A549 (cell line): ENCODE measurements at regions not wholly inside any gene's neighbourhood (a gene's known extent, or its start where the extent isn't known, plus 50 kb on each side); places are given as distances from the start of the nearest gene placed in this dataset.

Experiments
- ATAC-seq, 2 experiments: fragments of 200-7000 bp in 1 of 2; fragments of >200 bp in 1 of 2; cut with Nextera tagmentation in 1 of 2; cut with Tn5 transposase in 1 of 2; 3 replicates each; pipeline versions ENCODE4 v1.8.0 to v1.9.1; 2018 to 2020; ENCODE audit warnings: mild to moderate bottlenecking in 1 of 2, moderate library complexity in 1 of 2
- CTCF ChIA-PET: fragments of 300-600 bp; sonication (Branson Sonifier 250); formaldehyde crosslinking; extraction: SDS; loops from one replicate; lab custom pipeline; 2021; ENCODE audit warnings: antibody characterized with exemption, inconsistent platforms; lab: Yijun Ruan, JAX
- POLR2A ChIA-PET: fragments of 350-600 bp; formaldehyde crosslinking; extraction: SDS; loops from one replicate; lab custom pipeline; 2021; ENCODE audit warnings: antibody characterized with exemption, inconsistent platforms; lab: Yijun Ruan, JAX
- DNase-seq, 2 experiments: peaks; one replicate each; pipeline versions ENCODE4 v3.0.0 to v3.0.0-alpha.2; 2011 to 2016; ENCODE audit warnings: low read depth in 1 of 2, low spot score in 1 of 2
- FAIRE-seq: peaks from 2 replicates; lab custom pipeline; 2011; peaks lifted over from hg19 to GRCh38; lab: Jason Lieb, UNC
- H3K27ac ChIP-seq, 2 experiments: fragments of >200 bp; sonication (Bioruptor Twin); formaldehyde crosslinking; 3 replicates each; pipeline ENCODE4 v1.5.1; 2016 to 2017
- H3K4me1 ChIP-seq: fragments of >200 bp; sonication (Bioruptor Twin); formaldehyde crosslinking; 3 replicates; pipeline ENCODE4 v1.6.1; 2016
- H3K4me2 ChIP-seq: fragments of >200 bp; sonication (Bioruptor Twin); formaldehyde crosslinking; 3 replicates; pipeline ENCODE4 v1.6.1; 2016
- H3K4me3 ChIP-seq: fragments of >200 bp; sonication (Bioruptor Twin); formaldehyde crosslinking; 3 replicates; pipeline ENCODE4 v1.5.1; 2016
- H3K9me3 ChIP-seq: fragments of >200 bp; sonication (Bioruptor Twin); formaldehyde crosslinking; 3 replicates; pipeline ENCODE4 v1.6.1; 2016
- BCL3 ChIP-seq: fragments of >200 bp; sonication (Bioruptor Twin); formaldehyde crosslinking; IDR thresholded peaks from 3 replicates; pipeline ENCODE4 v1.6.1; 2016
- CBX8 ChIP-seq: fragments of 200-600 bp; sonication (generic); IDR thresholded peaks from 2 replicates; pipeline ENCODE4 v1.6.1; 2016
- CHD2 ChIP-seq: fragments of 150-350 bp; IDR thresholded peaks from 2 replicates; pipeline ENCODE4 v1.6.1; 2014; ENCODE audit warnings: low read length; ENCODE audit not compliant: partially characterized antibody
- CHD4 ChIP-seq: fragments of 200-600 bp; sonication (generic); IDR thresholded peaks from 2 replicates; pipeline ENCODE4 v1.6.1; 2016; ENCODE audit warnings: antibody characterized with exemption, mild to moderate bottlenecking, borderline replicate concordance
- CTCF ChIP-seq: fragments of >200 bp; sonication (Bioruptor Twin); formaldehyde crosslinking; IDR thresholded peaks from 3 replicates; pipeline ENCODE4 v1.5.1; 2016
- E2F6 ChIP-seq: IDR thresholded peaks from 2 replicates; pipeline ENCODE4 v1.6.1; 2012; ENCODE audit warnings: low read depth, borderline replicate concordance
- ELK1 ChIP-seq: fragments of 150-350 bp; IDR thresholded peaks from 2 replicates; pipeline ENCODE4 v1.6.1; 2014; ENCODE audit warnings: low read depth, mild to moderate bottlenecking, low read length
- ESRRA ChIP-seq: fragments of 150-350 bp; IDR thresholded peaks from 2 replicates; pipeline ENCODE4 v1.6.1; 2014; ENCODE audit warnings: mild to moderate bottlenecking, low read length, borderline replicate concordance
- GATA3 ChIP-seq: IDR thresholded peaks from 2 replicates; pipeline ENCODE4 v1.6.1; 2012; ENCODE audit warnings: borderline replicate concordance
- HMGXB4 ChIP-seq: fragments of 250-450 bp; sonication (Bioruptor Pico); IDR thresholded peaks from 2 replicates; pipeline ENCODE4 v1.5.0; 2021; ENCODE audit warnings: mild to moderate bottlenecking, moderate library complexity, borderline replicate concordance
- HOXB13 ChIP-seq: fragments of 250-450 bp; sonication (Bioruptor Pico); IDR thresholded peaks from 2 replicates; pipeline ENCODE4 v1.5.0; 2020; ENCODE audit warnings: low read depth, mild to moderate bottlenecking, moderate library complexity
- JUN ChIP-seq, 2 experiments: fragments of >200 bp; sonication (Bioruptor Twin); formaldehyde crosslinking; IDR thresholded peaks; 2 replicates in 1 of 2; 3 replicates in 1 of 2; pipeline ENCODE4 v1.6.1; 2016 to 2017
- NFE2L2 ChIP-seq: fragments of 150-350 bp; conservative IDR thresholded peaks from 2 replicates; pipeline ENCODE4 v1.6.1; 2014; ENCODE audit warnings: low read length
- NPAS2 ChIP-seq: fragments of 250-450 bp; sonication (Bioruptor Pico); IDR thresholded peaks from 2 replicates; pipeline ENCODE4 v1.8.0; 2022; ENCODE audit warnings: mild to moderate bottlenecking, moderate library complexity, borderline replicate concordance
- NR3C1 ChIP-seq: fragments of >200 bp; sonication (Bioruptor Twin); formaldehyde crosslinking; IDR thresholded peaks from 3 replicates; pipeline ENCODE4 v1.6.1; 2017
- PBX3 ChIP-seq: IDR thresholded peaks from 2 replicates; pipeline ENCODE4 v1.6.1; 2012
- PHF8 ChIP-seq: fragments of 200-600 bp; sonication (generic); IDR thresholded peaks from 2 replicates; pipeline ENCODE4 v1.6.1; 2016; ENCODE audit warnings: low read depth, mild to moderate bottlenecking, antibody characterized with exemption, moderate library complexity, borderline replicate concordance
- POLR2A ChIP-seq: IDR thresholded peaks from 2 replicates; pipeline ENCODE4 v1.6.1; 2012; ENCODE audit warnings: mild to moderate bottlenecking, low read length
- RNF2 ChIP-seq: fragments of 200-600 bp; sonication (generic); IDR thresholded peaks from 2 replicates; pipeline ENCODE4 v1.6.1; 2016; ENCODE audit warnings: low read depth, mild to moderate bottlenecking, antibody characterized with exemption, moderate library complexity, borderline replicate concordance
- TP53 ChIP-seq: fragments of 250-450 bp; sonication (Bioruptor Pico); IDR thresholded peaks from 2 replicates; pipeline ENCODE4 v1.5.0; 2021; ENCODE audit warnings: mild to moderate bottlenecking, moderate library complexity
- ZC3H11A ChIP-seq: fragments of 450-650 bp; IDR thresholded peaks from 2 replicates; pipeline ENCODE4 v1.6.1; 2014; ENCODE audit warnings: antibody characterized with exemption, mild to moderate bottlenecking
- ZFP36 ChIP-seq: fragments of 450-650 bp; IDR thresholded peaks from 2 replicates; pipeline ENCODE4 v1.6.1; 2014; ENCODE audit warnings: borderline replicate concordance; ENCODE audit not compliant: partially characterized antibody
- WGBS: methylation state at CpG from one replicate; pipeline ENCODE4 v1.1.6; 2017; ENCODE audit errors: missing lambda C conversion rate; 5-methylcytosine and 5-hydroxymethylcytosine counted together

GRCh38 chr11:121367001-121367843 lies 74.7 kb downstream of the SC5D start (continued):
- TF ChIP-seq CTCF (no peak), ZFP36 (no peak), E2F6 (no peak), PBX3 (no peak), RNF2 (no peak), BCL3 (no peak)

GRCh38 chr11:121367844-121368225 lies 75.3 kb downstream of the SC5D start:
- no peak for ATAC-seq
- Histone ChIP-seq H3K27ac (no peak overlapping the region), H3K4me3 (no peak overlapping the region), H3K4me2 (no peak overlapping the region), H3K4me1 (no peaks in the 10 kb centered on the region), H3K9me3 (no peaks in the 10 kb centered on the region)
- DNase-seq, result no peak
- CTCF ChIA-PET, result no interaction called here
- WGBS, result 51% methylated on average over 2 of the region's 2 CpGs
- no peak for TF ChIP-seq GATA3
- TF ChIP-seq NPAS2 (CRISPR knock-in tag), result no peak
- TF ChIP-seq ZC3H11A, result no peak
- no peak for TF ChIP-seq CBX8
- TF ChIP-seq POLR2A, result no peak
- no peak for TF ChIP-seq NFE2L2
- TF ChIP-seq NR3C1, result no peak
- TF ChIP-seq PHF8, result no peak
- no peak for TF ChIP-seq CHD4
- no peak for TF ChIP-seq JUN (IDR thresholded peaks at IDR 0.05)
- TF ChIP-seq BCL3, result no peak
- no peak for TF ChIP-seq ELK1
- no peak for TF ChIP-seq CHD2
- TF ChIP-seq ZFP36, result no peak
- no peak for TF ChIP-seq ESRRA
- TF ChIP-seq HMGXB4 (CRISPR knock-in tag), result no peak
- TF ChIP-seq TP53, result no peak
- no peak for TF ChIP-seq HOXB13
- POLR2A ChIA-PET, result no interaction called here
- FAIRE-seq, result no peak
